ENCODE measurements at regions not wholly inside any gene's neighbourhood (a gene's known extent, or its start where the extent isn't known, plus 50 kb on each side); places are given as distances from the start of the nearest gene placed in this dataset.

GRCh38 chr2:111638274-111638877 lies 245.6 kb downstream of the ANAPC1 start:
- H3K9ac ChIP-seq (ENCODE audit: low read depth, low read length) = no peak overlapping the region
- TF ChIP-seq EZH2 (IDR thresholded peaks at IDR 0.05; ENCODE audit: borderline replicate concordance, low read depth, low read length, severe bottlenecking) = no peak
- no peak for TF ChIP-seq CTCF (IDR thresholded peaks at IDR 0.05; ENCODE audit: borderline replicate concordance, extremely low read depth, low read length, poor library complexity, severe bottlenecking)
- no peaks in the 10 kb centered on the region for H3K79me2 ChIP-seq (ENCODE audit: insufficient read depth, low read length)
- no peaks in the 10 kb centered on the region for H4K20me1 ChIP-seq (ENCODE audit: insufficient read depth, low read length)
- H3K27ac ChIP-seq (ENCODE audit: low read length) = no peak overlapping the region
- no peaks in the 10 kb centered on the region for H3K9me3 ChIP-seq (ENCODE audit: insufficient read depth, low read length, severe bottlenecking)
- H2AFZ ChIP-seq (ENCODE audit: low read depth, low read length) = no peak overlapping the region
- H3K36me3 ChIP-seq (ENCODE audit: insufficient read depth, low read length) = no peaks in the 10 kb centered on the region
- no peak overlapping the region for H3K4me2 ChIP-seq (ENCODE audit: insufficient read depth, low read length)
- no peak for ATAC-seq (ENCODE audit: insufficient read depth, low read depth)
- DNase-seq = no peak
- H3K27me3 ChIP-seq (ENCODE audit: insufficient read depth, low read length, poor library complexity) = no peaks in the 10 kb centered on the region
- H3K4me3 ChIP-seq (ENCODE audit: low read depth in 1 of 2, low read length in 2 of 2) = no peak overlapping the region
- peaks cover 16% of the 10 kb centered on the region for H3K4me1 ChIP-seq (ENCODE audit: insufficient read depth, low read length)

- no peaks in the 10 kb centered on the region for H3K27me3 ChIP-seq (ENCODE audit: insufficient read depth, low read length, poor library complexity)
- H2AFZ ChIP-seq (ENCODE audit: low read depth, low read length) = no peak overlapping the region
- no peak for DNase-seq
- no peak overlapping the region for H3K4me3 ChIP-seq (ENCODE audit: low read depth in 1 of 2, low read length in 2 of 2)
- peaks cover 14% of the 10 kb centered on the region for H3K4me1 ChIP-seq (ENCODE audit: insufficient read depth, low read length)
- H3K27ac ChIP-seq (ENCODE audit: low read length) = no peak overlapping the region
- ATAC-seq (ENCODE audit: insufficient read depth, low read depth) = no peak
- no peaks in the 10 kb centered on the region for H3K79me2 ChIP-seq (ENCODE audit: insufficient read depth, low read length)
- H3K9me3 ChIP-seq (ENCODE audit: insufficient read depth, low read length, severe bottlenecking) = no peaks in the 10 kb centered on the region
- TF ChIP-seq CTCF (IDR thresholded peaks at IDR 0.05; ENCODE audit: borderline replicate concordance, extremely low read depth, low read length, poor library complexity, severe bottlenecking) = no peak
- TF ChIP-seq EZH2 (IDR thresholded peaks at IDR 0.05; ENCODE audit: borderline replicate concordance, low read depth, low read length, severe bottlenecking) = no peak
- H3K36me3 ChIP-seq (ENCODE audit: insufficient read depth, low read length) = no peaks in the 10 kb centered on the region
- H4K20me1 ChIP-seq (ENCODE audit: insufficient read depth, low read length) = no peaks in the 10 kb centered on the region
- no peak overlapping the region for H3K9ac ChIP-seq (ENCODE audit: low read depth, low read length)
- no peak overlapping the region for H3K4me2 ChIP-seq (ENCODE audit: insufficient read depth, low read length)
Observed at GRCh38 chr2:111640480-111640879, 243.5 kb downstream of the ANAPC1 start.

GRCh38 chr2:111642586-111643327 lies 241.2 kb downstream of the ANAPC1 start:
- H4K20me1 ChIP-seq (ENCODE audit: insufficient read depth, low read length) = no peaks in the 10 kb centered on the region
- H3K4me2 ChIP-seq (ENCODE audit: insufficient read depth, low read length) = no peak overlapping the region
- H2AFZ ChIP-seq (ENCODE audit: low read depth, low read length) = no peak overlapping the region
- H3K9ac ChIP-seq (ENCODE audit: low read depth, low read length) = no peak overlapping the region
- no peak overlapping the region for H3K4me3 ChIP-seq (ENCODE audit: low read depth in 1 of 2, low read length in 2 of 2)
- H3K27ac ChIP-seq (ENCODE audit: low read length) = no peak overlapping the region
- TF ChIP-seq EZH2 (IDR thresholded peaks at IDR 0.05; ENCODE audit: borderline replicate concordance, low read depth, low read length, severe bottlenecking) = no peak
- no peak for TF ChIP-seq CTCF (IDR thresholded peaks at IDR 0.05; ENCODE audit: borderline replicate concordance, extremely low read depth, low read length, poor library complexity, severe bottlenecking)
- H3K9me3 ChIP-seq (ENCODE audit: insufficient read depth, low read length, severe bottlenecking) = peaks cover 15% of the 10 kb centered on the region
- H3K27me3 ChIP-seq (ENCODE audit: insufficient read depth, low read length, poor library complexity) = no peaks in the 10 kb centered on the region
- no peak for DNase-seq
- no peaks in the 10 kb centered on the region for H3K79me2 ChIP-seq (ENCODE audit: insufficient read depth, low read length)
- peaks cover 14% of the 10 kb centered on the region for H3K4me1 ChIP-seq (ENCODE audit: insufficient read depth, low read length)
- no peak for ATAC-seq (ENCODE audit: insufficient read depth, low read depth)
- H3K36me3 ChIP-seq (ENCODE audit: insufficient read depth, low read length) = no peaks in the 10 kb centered on the region
